ENCODE measurements at regions not wholly inside any gene's neighbourhood (a gene's known extent, or its start where the extent isn't known, plus 50 kb on each side); places are given as distances from the start of the nearest gene placed in this dataset.

DNA sequence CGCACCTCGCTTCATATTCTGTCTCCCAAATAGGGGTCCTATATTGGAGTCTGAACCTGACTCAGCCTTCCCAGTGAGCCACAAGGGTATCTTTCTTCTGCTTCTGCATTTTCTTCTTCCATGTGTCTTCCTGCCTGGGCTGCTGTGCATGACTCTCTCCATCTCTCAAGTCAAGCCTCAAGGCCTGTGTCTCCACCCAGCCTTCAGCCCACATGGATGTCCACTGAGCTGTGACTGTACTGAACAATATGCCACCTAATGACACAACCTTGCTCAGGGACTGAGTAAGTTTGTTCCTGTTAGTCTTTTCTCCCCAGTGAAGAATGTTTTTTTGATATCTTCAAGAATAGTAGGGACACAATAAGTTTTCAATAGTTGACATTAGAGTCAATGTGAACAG lies 162.7 kb upstream of the TBX20 start:
- Histone ChIP-seq H3K36me3 (no peaks in the 10 kb centered on the region), H3K9me3 (no peaks in the 10 kb centered on the region), H3K4me1 (peaks cover 0 to 3% (median 0%) of the 10 kb centered on the region in 4 donors), H3K27ac (no peak overlapping the region), H3K4me3 (no peak overlapping the region), H3K27me3 (no peaks in the 10 kb centered on the region)
- WGBS, 2 donors, result 96 to 98% methylated on average over 2 of the region's 2 CpGs
- DNase-seq, result no peak
- intact Hi-C loops (cut with DNase I), result no loop called here
- no peak for TF ChIP-seq EP300 (IDR thresholded peaks at IDR 0.05)
- TF ChIP-seq POLR2AphosphoS5 (IDR thresholded peaks at IDR 0.05), result no peak
- no peak for TF ChIP-seq POLR2A (IDR thresholded peaks at IDR 0.05)
- TF ChIP-seq, protein P1, sequence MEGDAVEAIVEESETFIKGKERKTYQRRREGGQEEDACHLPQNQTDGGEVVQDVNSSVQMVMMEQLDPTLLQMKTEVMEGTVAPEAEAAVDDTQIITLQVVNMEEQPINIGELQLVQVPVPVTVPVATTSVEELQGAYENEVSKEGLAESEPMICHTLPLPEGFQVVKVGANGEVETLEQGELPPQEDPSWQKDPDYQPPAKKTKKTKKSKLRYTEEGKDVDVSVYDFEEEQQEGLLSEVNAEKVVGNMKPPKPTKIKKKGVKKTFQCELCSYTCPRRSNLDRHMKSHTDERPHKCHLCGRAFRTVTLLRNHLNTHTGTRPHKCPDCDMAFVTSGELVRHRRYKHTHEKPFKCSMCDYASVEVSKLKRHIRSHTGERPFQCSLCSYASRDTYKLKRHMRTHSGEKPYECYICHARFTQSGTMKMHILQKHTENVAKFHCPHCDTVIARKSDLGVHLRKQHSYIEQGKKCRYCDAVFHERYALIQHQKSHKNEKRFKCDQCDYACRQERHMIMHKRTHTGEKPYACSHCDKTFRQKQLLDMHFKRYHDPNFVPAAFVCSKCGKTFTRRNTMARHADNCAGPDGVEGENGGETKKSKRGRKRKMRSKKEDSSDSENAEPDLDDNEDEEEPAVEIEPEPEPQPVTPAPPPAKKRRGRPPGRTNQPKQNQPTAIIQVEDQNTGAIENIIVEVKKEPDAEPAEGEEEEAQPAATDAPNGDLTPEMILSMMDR (IDR thresholded peaks at IDR 0.05), result no peak

DNA sequence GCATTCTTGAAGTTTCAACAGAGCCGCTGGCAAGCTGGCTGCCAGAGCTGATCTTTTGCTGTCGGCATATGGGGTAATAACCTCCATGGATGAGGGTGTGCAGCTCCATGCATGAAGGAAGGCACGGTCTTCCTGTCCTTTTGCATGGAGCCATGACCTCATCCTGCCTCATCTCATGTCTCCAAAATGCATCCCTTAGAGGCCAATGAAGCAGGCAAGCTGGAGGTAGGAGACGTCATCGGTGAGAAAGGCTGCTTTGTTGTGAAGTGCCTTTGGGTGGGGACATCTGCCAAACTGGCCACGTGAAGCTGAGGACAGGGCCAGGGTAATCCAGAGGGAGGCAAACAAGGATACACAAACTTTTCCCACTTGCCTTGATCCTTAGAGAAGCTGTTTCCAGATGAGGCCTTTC lies 161.5 kb upstream of the TBX20 start:
- 85 to 89% methylated on average over 6 of the region's 6 CpGs for WGBS, 2 donors
- no peak overlapping the region for H3K4me3 ChIP-seq
- H3K4me1 ChIP-seq, result peaks cover 0 to 2% (median 0%) of the 10 kb centered on the region in 4 donors
- DNase-seq, result no peak
- H3K9me3 ChIP-seq, result no peaks in the 10 kb centered on the region
- no peaks in the 10 kb centered on the region for H3K27me3 ChIP-seq
- intact Hi-C loops (cut with DNase I), result no loop called here
- TF ChIP-seq POLR2A (IDR thresholded peaks at IDR 0.05) (no peak), POLR2AphosphoS5 (IDR thresholded peaks at IDR 0.05) (no peak), EP300 (IDR thresholded peaks at IDR 0.05) (no peak)
- TF ChIP-seq, protein P1 (IDR thresholded peaks at IDR 0.05), result no peak
- no peaks in the 10 kb centered on the region for H3K36me3 ChIP-seq
- no peak overlapping the region for H3K27ac ChIP-seq

DNA sequence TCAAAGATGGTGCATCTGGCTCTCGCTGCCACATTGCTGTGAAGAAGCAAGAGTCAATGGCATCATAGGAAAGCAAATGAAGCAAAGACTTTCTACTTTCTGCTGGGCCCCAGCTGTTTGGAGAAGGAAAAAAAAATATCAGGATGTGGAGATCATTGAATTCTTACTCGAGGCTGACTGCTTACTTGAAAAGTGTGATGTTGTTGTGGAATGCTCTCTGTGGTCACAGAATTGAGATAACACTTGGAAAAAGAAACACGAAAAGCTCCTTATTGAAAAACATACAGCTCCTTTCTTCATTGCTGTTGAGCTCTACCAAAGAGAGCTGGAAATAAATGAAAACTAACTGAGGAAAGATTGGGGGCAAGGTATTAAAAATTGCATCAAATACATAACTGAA lies 157.4 kb upstream of the TBX20 start:
- no peaks in the 10 kb centered on the region for H3K4me1 ChIP-seq
- no peaks in the 10 kb centered on the region for H3K9me3 ChIP-seq
- H3K27ac ChIP-seq, result no peak overlapping the region
- intact Hi-C loops (cut with DNase I), result no loop called here
- H3K27me3 ChIP-seq, result no peaks in the 10 kb centered on the region
- WGBS, 2 donors, result 61 to 64% methylated on average over 3 of the region's 3 CpGs
- no peak for TF ChIP-seq POLR2AphosphoS5 (IDR thresholded peaks at IDR 0.05)
- TF ChIP-seq POLR2A (IDR thresholded peaks at IDR 0.05), result no peak
- TF ChIP-seq EP300 (IDR thresholded peaks at IDR 0.05), result no peak
- DNase-seq, result no peak
- no peak overlapping the region for H3K4me3 ChIP-seq
- no peaks in the 10 kb centered on the region for H3K36me3 ChIP-seq

DNA sequence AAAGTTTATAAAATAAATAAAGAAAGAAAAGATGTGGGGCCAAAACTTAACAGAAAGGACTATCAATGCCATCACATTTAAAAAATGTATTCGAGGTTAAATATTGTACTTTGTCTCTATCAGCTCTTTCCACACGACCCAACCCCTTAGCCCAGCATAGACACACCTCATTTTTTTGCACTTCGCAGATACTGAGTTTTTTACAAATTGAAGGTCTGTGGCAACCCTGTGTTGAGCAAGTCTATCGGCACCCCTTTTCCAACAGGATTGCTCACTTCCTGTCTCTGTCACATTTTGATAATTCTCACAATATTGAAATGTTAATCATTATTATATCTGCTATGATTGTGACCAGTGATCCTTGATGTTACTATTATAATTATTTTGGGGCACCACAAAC lies 151.6 kb upstream of the TBX20 start:
- H3K36me3 ChIP-seq, result no peaks in the 10 kb centered on the region
- intact Hi-C loops (cut with DNase I), result no loop called here

DNA sequence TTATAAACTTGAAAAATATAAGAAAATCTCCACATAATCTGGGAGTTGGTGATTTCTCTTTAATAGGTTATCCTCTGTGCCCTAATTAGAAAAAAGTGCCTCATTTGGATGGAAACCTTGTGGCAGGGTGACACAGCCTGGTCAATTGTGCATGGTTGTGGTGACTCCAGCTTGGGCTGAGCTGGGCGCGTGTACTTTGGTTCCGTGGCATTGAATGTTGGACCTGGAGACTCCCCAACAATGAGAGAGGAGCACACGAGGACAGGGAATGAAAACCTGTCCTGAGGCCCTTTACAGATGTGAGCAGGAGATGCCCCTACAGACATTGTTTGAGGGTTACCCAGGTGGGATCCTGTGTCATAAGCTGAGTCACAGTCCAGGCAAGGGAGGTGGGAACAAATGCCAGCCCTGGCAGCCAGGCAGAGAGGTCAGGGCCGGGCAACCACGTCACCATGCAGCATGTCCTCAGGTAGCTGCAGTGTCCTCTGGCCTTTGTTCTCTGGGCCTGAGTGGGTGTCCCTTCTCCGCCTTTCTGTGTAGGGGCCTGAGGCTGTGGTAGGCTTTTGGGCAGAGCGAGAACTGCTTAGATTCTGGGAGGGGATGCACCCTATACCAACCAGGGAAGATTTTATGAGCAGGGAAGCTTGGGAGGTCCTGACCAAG lies 147.4 kb upstream of the TBX20 start:
- no peaks in the 10 kb centered on the region for H3K36me3 ChIP-seq
- H3K27me3 ChIP-seq, result no peaks in the 10 kb centered on the region
- no peaks in the 10 kb centered on the region for H3K4me1 ChIP-seq
- H3K9me3 ChIP-seq, result no peaks in the 10 kb centered on the region
- DNase-seq, result no peak
- TF ChIP-seq EP300 (IDR thresholded peaks at IDR 0.05) (no peak), POLR2AphosphoS5 (IDR thresholded peaks at IDR 0.05) (no peak), POLR2A (IDR thresholded peaks at IDR 0.05) (no peak)
- TF ChIP-seq, protein P1 (IDR thresholded peaks at IDR 0.05), result no peak
- intact Hi-C loops (cut with DNase I), result no loop called here
- 83 to 91% methylated on average over 8 of the region's 8 CpGs for WGBS, 2 donors
- no peak overlapping the region for H3K4me3 ChIP-seq
- no peak overlapping the region for H3K27ac ChIP-seq

More for the DNA sequence above, 151.6 kb upstream of the TBX20 start:
- Histone ChIP-seq H3K4me3 (no peak overlapping the region), H3K4me1 (no peaks in the 10 kb centered on the region), H3K27me3 (no peaks in the 10 kb centered on the region), H3K27ac (no peak overlapping the region), H3K9me3 (no peaks in the 10 kb centered on the region)
- TF ChIP-seq POLR2AphosphoS5 (IDR thresholded peaks at IDR 0.05) (no peak), EP300 (IDR thresholded peaks at IDR 0.05) (no peak), POLR2A (IDR thresholded peaks at IDR 0.05) (no peak)
- TF ChIP-seq, protein P1 (IDR thresholded peaks at IDR 0.05), result no peak
- no peak for DNase-seq
- 64 to 82% methylated on average over 4 of the region's 4 CpGs for WGBS, 2 donors

Data from sigmoid colon (tissue), 6 donors.